GM18519 (cell line): ENCODE measurements at regions not wholly inside any gene's neighbourhood (a gene's known extent, or its start where the extent isn't known, plus 50 kb on each side); places are given as distances from the start of the nearest gene placed in this dataset.

ENCODE experiments used
- ATAC-seq: cut with Tn5 transposase; IDR thresholded peaks from one replicate; pipeline ENCODE4 v1.9.1; 2021; ENCODE audit warnings: mild to moderate bottlenecking, moderate library complexity; ENCODE audit not compliant: unreplicated experiment, low FRiP score

- no peak for ATAC-seq
Observed at GRCh38 chr18:27239669-27240068, 54.6 kb upstream of the CHST9 start.

GRCh38 chr18:27235218-27235870 lies 50.2 kb upstream of the CHST9 start:
- ATAC-seq, result no peak
